Fibroblast of lung (primary cell): ENCODE measurements at regions not wholly inside any gene's neighbourhood (a gene's known extent, or its start where the extent isn't known, plus 50 kb on each side); places are given as distances from the start of the nearest gene placed in this dataset.

Experiments
- DNase-seq, 2 donors: peaks; one replicate each; pipeline versions ENCODE4 v3.0.0 to v3.0.0-alpha.2; 2010; ENCODE audit warnings: low read depth in 2 of 2
- H2AFZ ChIP-seq: 2 replicates; pipeline ENCODE4 v1.5.1; 2012; ENCODE audit warnings: low read length, control low read depth, inconsistent platforms
- H3K27ac ChIP-seq: 2 replicates; pipeline ENCODE4 v1.5.1; 2011; ENCODE audit warnings: low read length, control low read depth; ENCODE audit not compliant: insufficient read depth
- H3K27me3 ChIP-seq: 2 replicates; pipeline ENCODE4 v1.5.1; 2011; ENCODE audit warnings: mild to moderate bottlenecking, low read length; ENCODE audit not compliant: control insufficient read depth, insufficient read depth
- H3K36me3 ChIP-seq: 2 replicates; pipeline ENCODE4 v1.5.1; 2011; ENCODE audit warnings: low read length; ENCODE audit not compliant: control insufficient read depth, insufficient read depth
- H3K4me1 ChIP-seq: 2 replicates; pipeline ENCODE4 v1.5.1; 2011; ENCODE audit warnings: low read length; ENCODE audit not compliant: control insufficient read depth, insufficient read depth; ENCODE audit errors: extremely low read depth
- H3K4me2 ChIP-seq: 2 replicates; pipeline ENCODE4 v1.5.1; 2011; ENCODE audit warnings: low read length, control low read depth; ENCODE audit not compliant: insufficient read depth; ENCODE audit errors: extremely low read depth
- H3K4me3 ChIP-seq, 4 experiments: fragments of 200-600 bp in 1 of 4; sonication (generic) in 1 of 4; replicated peaks in 1 of 4; 2 replicates each; pipeline ENCODE4 v1.5.1; 2011 to 2016; ENCODE audit warnings: low read length in 4 of 4, low read depth in 3 of 4, mild to moderate bottlenecking in 3 of 4, control low read depth in 2 of 4, inconsistent platforms in 1 of 4, mixed read lengths in 1 of 4; ENCODE audit not compliant: insufficient read depth in 1 of 4; ENCODE audit errors: control extremely low read depth in 1 of 4
- H3K79me2 ChIP-seq: 2 replicates; pipeline ENCODE4 v1.5.1; 2012; ENCODE audit warnings: mild to moderate bottlenecking, low read length, inconsistent platforms; ENCODE audit not compliant: control insufficient read depth, insufficient read depth
- H3K9ac ChIP-seq: 2 replicates; pipeline ENCODE4 v1.5.1; 2011; ENCODE audit warnings: mild to moderate bottlenecking, low read length, control low read depth; ENCODE audit not compliant: insufficient read depth
- H3K9me3 ChIP-seq: 2 replicates; pipeline ENCODE4 v1.5.1; 2012; ENCODE audit warnings: low read depth, low read length; ENCODE audit not compliant: control insufficient read depth, insufficient read depth
- H4K20me1 ChIP-seq: 2 replicates; pipeline ENCODE4 v1.5.1; 2011; ENCODE audit warnings: low read length; ENCODE audit not compliant: control insufficient read depth, insufficient read depth; ENCODE audit errors: extremely low read depth
- EZH2 ChIP-seq: IDR thresholded peaks from 2 replicates; pipeline ENCODE4 v1.5.1; 2012; ENCODE audit warnings: low read length, control low read depth, mild to moderate bottlenecking; ENCODE audit errors: missing control alignments
- TF ChIP-seq, protein P1 (sequence below), 2 donors: IDR thresholded peaks in 1 of 2; conservative IDR thresholded peaks in 1 of 2; 1 replicate in 1 of 2; 2 replicates in 1 of 2; pipeline ENCODE4 v1.5.1; 2011 to 2012; ENCODE audit warnings: low read length in 2 of 2, control low read depth in 1 of 2, inconsistent platforms in 1 of 2, low read depth in 1 of 2, mild to moderate bottlenecking in 1 of 2

DNA sequence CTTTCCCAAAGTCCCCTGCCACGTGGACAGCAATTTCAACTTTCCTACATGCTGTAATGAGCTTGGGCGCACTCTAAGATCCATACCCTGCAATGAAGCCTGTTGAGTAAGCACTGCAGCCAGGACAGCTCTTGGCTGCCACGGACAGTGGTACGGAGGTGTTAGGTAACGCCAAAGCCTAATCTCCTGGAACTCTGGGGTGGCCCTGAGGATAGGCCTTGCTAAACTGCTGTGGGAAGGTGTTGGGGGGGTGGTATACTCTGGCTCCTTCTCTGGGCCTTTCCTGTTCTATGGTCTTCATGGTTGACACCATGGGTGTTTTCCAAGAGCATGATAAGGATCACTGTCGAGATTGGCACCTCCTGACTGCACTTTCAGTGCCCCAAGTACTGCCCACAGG is 66.4 kb upstream of the PITX1 start:
- Histone ChIP-seq H2AFZ (no peak overlapping the region), H3K27me3 (peaks cover 20% of the 10 kb centered on the region), H3K79me2 (no peaks in the 10 kb centered on the region), H3K4me1 (no peaks in the 10 kb centered on the region), H3K9me3 (no peaks in the 10 kb centered on the region), H3K27ac (no peak overlapping the region), H3K36me3 (no peaks in the 10 kb centered on the region), H4K20me1 (no peaks in the 10 kb centered on the region), H3K9ac (no peak overlapping the region), H3K4me3 (no peak overlapping the region), H3K4me2 (no peak overlapping the region)
- DNase-seq, result no peak
- TF ChIP-seq, protein P1, sequence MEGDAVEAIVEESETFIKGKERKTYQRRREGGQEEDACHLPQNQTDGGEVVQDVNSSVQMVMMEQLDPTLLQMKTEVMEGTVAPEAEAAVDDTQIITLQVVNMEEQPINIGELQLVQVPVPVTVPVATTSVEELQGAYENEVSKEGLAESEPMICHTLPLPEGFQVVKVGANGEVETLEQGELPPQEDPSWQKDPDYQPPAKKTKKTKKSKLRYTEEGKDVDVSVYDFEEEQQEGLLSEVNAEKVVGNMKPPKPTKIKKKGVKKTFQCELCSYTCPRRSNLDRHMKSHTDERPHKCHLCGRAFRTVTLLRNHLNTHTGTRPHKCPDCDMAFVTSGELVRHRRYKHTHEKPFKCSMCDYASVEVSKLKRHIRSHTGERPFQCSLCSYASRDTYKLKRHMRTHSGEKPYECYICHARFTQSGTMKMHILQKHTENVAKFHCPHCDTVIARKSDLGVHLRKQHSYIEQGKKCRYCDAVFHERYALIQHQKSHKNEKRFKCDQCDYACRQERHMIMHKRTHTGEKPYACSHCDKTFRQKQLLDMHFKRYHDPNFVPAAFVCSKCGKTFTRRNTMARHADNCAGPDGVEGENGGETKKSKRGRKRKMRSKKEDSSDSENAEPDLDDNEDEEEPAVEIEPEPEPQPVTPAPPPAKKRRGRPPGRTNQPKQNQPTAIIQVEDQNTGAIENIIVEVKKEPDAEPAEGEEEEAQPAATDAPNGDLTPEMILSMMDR (conservative IDR thresholded peaks at IDR 0.05 in 1 of 2, IDR thresholded peaks at IDR 0.05 in 1 of 2; ENCODE audit: low read depth in 1 of 2, low read length in 2 of 2), result no peak
- no peak for TF ChIP-seq EZH2

DNA sequence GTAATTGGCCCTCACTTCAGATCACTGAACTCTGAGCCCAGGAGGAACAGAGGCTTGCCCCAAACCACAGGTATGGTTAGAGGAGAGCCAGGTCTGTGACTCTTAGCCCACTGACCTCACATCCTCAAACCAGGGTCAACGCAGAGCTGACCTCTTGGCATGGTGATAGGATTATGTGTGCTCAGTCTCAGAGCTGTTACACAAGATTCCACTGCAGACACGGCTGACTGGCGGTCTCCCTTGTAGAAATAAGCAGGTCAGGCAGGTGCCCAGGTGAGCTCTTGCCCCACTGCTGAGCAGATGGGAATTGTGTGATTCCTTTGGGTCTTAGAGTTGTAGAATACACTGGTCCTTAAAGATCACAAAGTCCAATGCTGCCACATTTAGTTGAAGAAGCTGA is 66.0 kb upstream of the PITX1 start:
- Histone ChIP-seq H3K79me2 (no peaks in the 10 kb centered on the region), H3K27me3 (peaks cover 16% of the 10 kb centered on the region), H3K4me1 (no peaks in the 10 kb centered on the region), H4K20me1 (no peaks in the 10 kb centered on the region), H2AFZ (no peak overlapping the region), H3K9me3 (no peaks in the 10 kb centered on the region), H3K27ac (no peak overlapping the region), H3K4me3 (no peak overlapping the region), H3K9ac (no peak overlapping the region), H3K36me3 (no peaks in the 10 kb centered on the region), H3K4me2 (no peak overlapping the region)
- TF ChIP-seq EZH2, result no peak
- TF ChIP-seq, protein P1 (conservative IDR thresholded peaks at IDR 0.05 in 1 of 2, IDR thresholded peaks at IDR 0.05 in 1 of 2; ENCODE audit: low read depth in 1 of 2, low read length in 2 of 2), result no peak
- no peak for DNase-seq

DNA sequence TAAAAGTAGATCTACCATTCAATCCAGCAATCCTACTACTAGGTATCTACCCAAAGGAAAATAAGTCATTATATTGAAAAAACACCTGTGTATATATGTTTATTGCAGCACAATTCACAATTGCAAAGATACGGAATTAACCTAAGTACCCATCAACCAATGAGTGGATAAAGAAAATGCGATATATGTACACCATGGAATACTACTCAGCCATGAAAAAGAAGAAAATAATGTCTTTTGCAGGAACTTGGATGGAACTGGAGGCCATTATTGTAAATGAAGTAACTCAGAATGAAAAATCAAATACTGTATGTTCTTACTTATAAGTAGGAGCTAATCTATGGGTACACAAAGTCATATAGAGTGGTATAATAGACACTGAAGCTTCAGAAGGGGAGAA is 63.4 kb upstream of the PITX1 start:
- no peak for DNase-seq
- no peak overlapping the region for H3K9ac ChIP-seq

More for the DNA sequence above, 63.4 kb upstream of the PITX1 start:
- Histone ChIP-seq H3K27me3 (peaks cover 14% of the 10 kb centered on the region), H3K4me3 (no peak overlapping the region), H3K4me1 (no peaks in the 10 kb centered on the region), H3K9me3 (no peaks in the 10 kb centered on the region), H3K79me2 (no peaks in the 10 kb centered on the region), H3K4me2 (no peak overlapping the region), H4K20me1 (no peaks in the 10 kb centered on the region), H2AFZ (no peak overlapping the region), H3K27ac (no peak overlapping the region), H3K36me3 (no peaks in the 10 kb centered on the region)
- no peak for TF ChIP-seq EZH2
- TF ChIP-seq, protein P1 (conservative IDR thresholded peaks at IDR 0.05 in 1 of 2, IDR thresholded peaks at IDR 0.05 in 1 of 2; ENCODE audit: low read depth in 1 of 2, low read length in 2 of 2), result no peak
